ENCODE measurements at regions not wholly inside any gene's neighbourhood (a gene's known extent, or its start where the extent isn't known, plus 50 kb on each side); places are given as distances from the start of the nearest gene placed in this dataset.

GRCh38 chr5:64050296-64050695, 88.1 kb upstream of the HTR1A start:
- Histone ChIP-seq H3K9ac (replicated peaks; ENCODE audit: extremely low read depth, insufficient read depth, low read length) (no peak overlapping the region), H3K4me1 (ENCODE audit: control insufficient read depth, extremely low read depth, insufficient read depth, low read length) (no peaks in the 10 kb centered on the region), H3K4me3 (replicated peaks in 1 of 3; ENCODE audit: insufficient read depth in 1 of 3, low read depth in 1 of 3, low read length in 3 of 3) (no peak overlapping the region), H3K9me3 (replicated peaks; ENCODE audit: control insufficient read depth, insufficient read depth, low read length) (no peaks in the 10 kb centered on the region), H3K36me3 (ENCODE audit: control insufficient read depth in 2 of 2, extremely low read depth in 1 of 2, insufficient read depth in 2 of 2, low read length in 2 of 2) (no peaks in the 10 kb centered on the region), H2AFZ (ENCODE audit: low read depth, low read length) (no peak overlapping the region), H3K4me2 (ENCODE audit: insufficient read depth, low read length) (no peak overlapping the region), H3K9me1 (replicated peaks; ENCODE audit: control insufficient read depth, extremely low read depth, insufficient read depth, low read length) (no peaks in the 10 kb centered on the region), H3K79me2 (ENCODE audit: control insufficient read depth, insufficient read depth, low read length) (no peaks in the 10 kb centered on the region), H4K20me1 (replicated peaks; ENCODE audit: control insufficient read depth, extremely low read depth, insufficient read depth, low read length) (no peaks in the 10 kb centered on the region), H3K27me3 (ENCODE audit: control insufficient read depth in 2 of 2, insufficient read depth in 2 of 2, low read length in 2 of 2) (no peaks in the 10 kb centered on the region), H3K27ac (ENCODE audit: insufficient read depth, low read depth, low read length) (no peak overlapping the region)
- intact Hi-C loops (cut with micrococcal nuclease) (no loop called here), dilution Hi-C loops (cut with MboI; ENCODE audit: extremely low pct_ligation_motif_present, low sequenced_read_pairs) (no loop called here)
- TF ChIP-seq EZH2 (IDR thresholded peaks at IDR 0.05; ENCODE audit: borderline replicate concordance, low read depth, low read length, severe bottlenecking) (no peak), GATA2 (IDR thresholded peaks at IDR 0.05; ENCODE audit: insufficient read depth, insufficient read length, low read depth, low read length) (no peak), POLR2A (IDR thresholded peaks at IDR 0.05; ENCODE audit: low read depth, low read length) (no peak), POLR2AphosphoS5 (IDR thresholded peaks at IDR 0.05; ENCODE audit: insufficient read depth, low read depth, low read length) (no peak), MAX (IDR thresholded peaks at IDR 0.05; ENCODE audit: insufficient read depth, insufficient read length) (no peak), JUN (IDR thresholded peaks at IDR 0.05; ENCODE audit: borderline replicate concordance, insufficient read depth, insufficient read length, low read depth) (no peak), CTCF (IDR thresholded peaks at IDR 0.05; ENCODE audit: extremely low read depth in 1 of 2, insufficient read depth in 1 of 2, low read depth in 1 of 2, low read length in 2 of 2) (no peak), FOS (IDR thresholded peaks at IDR 0.05; ENCODE audit: borderline replicate concordance, insufficient read depth, low read length) (no peak), MYC (IDR thresholded peaks at IDR 0.05; ENCODE audit: low read depth, low read length) (no peak)
- FAIRE-seq (no peak), DNase-seq (ENCODE audit: low read depth, low spot score) (no peak)
- POLR2A ChIA-PET = no interaction called here
- CTCF ChIA-PET = no interaction called here
- no TSS peak for BruUV-seq (replicated peaks)
